ENCODE measurements at regions not wholly inside any gene's neighbourhood (a gene's known extent, or its start where the extent isn't known, plus 50 kb on each side); places are given as distances from the start of the nearest gene placed in this dataset.
A peak's percentile ranks its signal among the peaks of the same experiment; 100 is the strongest.

- no peak for DNase-seq
Measured at GRCh38 chr18:67282796-67283195, 233.7 kb downstream of the DSEL start.

- DNase-seq: no peak
Measured at GRCh38 chr18:67281746-67282145, 234.8 kb downstream of the DSEL start.

- no peak for DNase-seq
Measured at GRCh38 chr18:67280486-67281242, 235.9 kb downstream of the DSEL start.

GRCh38 chr18:67279988-67280387 is 236.5 kb downstream of the DSEL start:
- no peak for DNase-seq

- DNase-seq: no peak
Measured at GRCh38 chr18:67278984-67279383, 237.5 kb downstream of the DSEL start.

- DNase-seq: no peak
Measured at GRCh38 chr18:67276638-67277037, 239.9 kb downstream of the DSEL start.

- DNase-seq: no peak
Measured at GRCh38 chr18:67273288-67273687, 243.2 kb downstream of the DSEL start.

- DNase-seq: no peak
Measured at GRCh38 chr18:67269206-67269605, 247.3 kb downstream of the DSEL start.

- DNase-seq: no peak
Measured at GRCh38 chr18:67268530-67268929, 248.0 kb downstream of the DSEL start.

- DNase-seq: no peak
Measured at GRCh38 chr18:67266246-67267237, 250.0 kb downstream of the DSEL start.

- peak in 1 of 2 donors; percentile 49 for DNase-seq
Measured at GRCh38 chr18:67265464-67266245, 250.9 kb downstream of the DSEL start.

GRCh38 chr18:67261931-67262552 is 254.5 kb downstream of the DSEL start:
- no peak for DNase-seq

- no peak for DNase-seq
Measured at GRCh38 chr18:67260841-67261240, 255.7 kb downstream of the DSEL start.

GRCh38 chr18:67250776-67251424 is 265.6 kb downstream of the DSEL start:
- DNase-seq: no peak

- peak in 1 of 2 donors; percentile 6 for DNase-seq
Measured at GRCh38 chr18:67243799-67244587, 272.5 kb downstream of the DSEL start.

GRCh38 chr18:67242001-67242400 is 274.5 kb downstream of the DSEL start:
- DNase-seq: no peak

- peak in 1 of 2 donors; percentile 23 for DNase-seq
Measured at GRCh38 chr18:67241299-67241698, 275.2 kb downstream of the DSEL start.

- no peak for DNase-seq
Measured at GRCh38 chr18:67239826-67240225, 276.7 kb downstream of the DSEL start.

GRCh38 chr18:67232991-67233390 is 283.5 kb downstream of the DSEL start:
- no peak for DNase-seq

GRCh38 chr18:67232406-67232805 is 284.1 kb downstream of the DSEL start:
- DNase-seq: no peak

GRCh38 chr18:67222887-67223286 is 293.6 kb downstream of the DSEL start:
- no peak for DNase-seq
